Kidney epithelial cell (primary cell): ENCODE measurements at regions not wholly inside any gene's neighbourhood (a gene's known extent, or its start where the extent isn't known, plus 50 kb on each side); places are given as distances from the start of the nearest gene placed in this dataset.

ENCODE experiments used
- DNase-seq: peaks from one replicate; pipeline ENCODE4 v3.0.0-alpha.2; 2010; ENCODE audit warnings: low read depth
- H3K27me3 ChIP-seq: 2 replicates; pipeline ENCODE4 v1.6.0; 2011; ENCODE audit warnings: low read length; ENCODE audit not compliant: control insufficient read depth, insufficient read depth
- H3K36me3 ChIP-seq: 2 replicates; pipeline ENCODE4 v1.5.1; 2011; ENCODE audit warnings: low read length; ENCODE audit not compliant: control insufficient read depth, insufficient read depth
- H3K4me3 ChIP-seq: 2 replicates; pipeline ENCODE4 v1.5.1; 2011; ENCODE audit warnings: low read depth, mild to moderate bottlenecking, control low read depth, low read length
- TF ChIP-seq, protein P1 (sequence below): IDR thresholded peaks from 2 replicates; pipeline ENCODE4 v1.5.1; 2011; ENCODE audit warnings: mild to moderate bottlenecking, moderate library complexity, low read length, control low read depth, inconsistent platforms; ENCODE audit not compliant: insufficient read depth, poor library complexity, severe bottlenecking

- no peak for DNase-seq
- no peaks in the 10 kb centered on the region for H3K27me3 ChIP-seq
- no peaks in the 10 kb centered on the region for H3K36me3 ChIP-seq
- TF ChIP-seq, protein P1, sequence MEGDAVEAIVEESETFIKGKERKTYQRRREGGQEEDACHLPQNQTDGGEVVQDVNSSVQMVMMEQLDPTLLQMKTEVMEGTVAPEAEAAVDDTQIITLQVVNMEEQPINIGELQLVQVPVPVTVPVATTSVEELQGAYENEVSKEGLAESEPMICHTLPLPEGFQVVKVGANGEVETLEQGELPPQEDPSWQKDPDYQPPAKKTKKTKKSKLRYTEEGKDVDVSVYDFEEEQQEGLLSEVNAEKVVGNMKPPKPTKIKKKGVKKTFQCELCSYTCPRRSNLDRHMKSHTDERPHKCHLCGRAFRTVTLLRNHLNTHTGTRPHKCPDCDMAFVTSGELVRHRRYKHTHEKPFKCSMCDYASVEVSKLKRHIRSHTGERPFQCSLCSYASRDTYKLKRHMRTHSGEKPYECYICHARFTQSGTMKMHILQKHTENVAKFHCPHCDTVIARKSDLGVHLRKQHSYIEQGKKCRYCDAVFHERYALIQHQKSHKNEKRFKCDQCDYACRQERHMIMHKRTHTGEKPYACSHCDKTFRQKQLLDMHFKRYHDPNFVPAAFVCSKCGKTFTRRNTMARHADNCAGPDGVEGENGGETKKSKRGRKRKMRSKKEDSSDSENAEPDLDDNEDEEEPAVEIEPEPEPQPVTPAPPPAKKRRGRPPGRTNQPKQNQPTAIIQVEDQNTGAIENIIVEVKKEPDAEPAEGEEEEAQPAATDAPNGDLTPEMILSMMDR, result no peak
- no peak overlapping the region for H3K4me3 ChIP-seq
Observed at GRCh38 chr6:82576284-82576683, 212.7 kb downstream of the TPBG start.

- Histone ChIP-seq H3K36me3 (no peaks in the 10 kb centered on the region), H3K4me3 (no peak overlapping the region), H3K27me3 (no peaks in the 10 kb centered on the region)
- TF ChIP-seq, protein P1, result no peak
- DNase-seq, result no peak
Observed at GRCh38 chr6:82584194-82584695, 220.6 kb downstream of the TPBG start.

GRCh38 chr6:82584856-82585255 is 221.2 kb downstream of the TPBG start:
- Histone ChIP-seq H3K36me3 (no peaks in the 10 kb centered on the region), H3K4me3 (no peak overlapping the region), H3K27me3 (no peaks in the 10 kb centered on the region)
- no peak for DNase-seq
- TF ChIP-seq, protein P1, result no peak

DNA sequence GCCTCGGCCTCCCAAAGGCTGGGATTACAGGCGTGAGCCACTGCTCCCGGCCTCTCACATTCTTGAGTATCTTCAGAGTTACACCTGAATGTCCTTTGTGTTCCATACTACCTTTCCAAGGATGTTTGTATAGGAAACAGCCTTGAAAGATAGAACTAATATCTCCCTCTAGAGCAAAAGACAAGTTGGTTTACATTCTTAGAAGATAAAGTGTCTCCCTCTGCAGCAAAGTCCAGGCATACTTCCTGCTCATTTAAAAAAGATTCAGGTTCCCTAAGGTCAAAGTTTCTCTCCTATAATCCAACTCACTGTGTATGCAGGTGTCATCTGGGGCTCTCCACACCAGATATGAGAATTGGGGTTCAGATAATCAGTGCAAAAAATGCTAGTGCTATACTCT is 224.4 kb downstream of the TPBG start:
- TF ChIP-seq, protein P1, result no peak
- Histone ChIP-seq H3K4me3 (no peak overlapping the region), H3K27me3 (no peaks in the 10 kb centered on the region), H3K36me3 (no peaks in the 10 kb centered on the region)
- DNase-seq, result no peak

DNA sequence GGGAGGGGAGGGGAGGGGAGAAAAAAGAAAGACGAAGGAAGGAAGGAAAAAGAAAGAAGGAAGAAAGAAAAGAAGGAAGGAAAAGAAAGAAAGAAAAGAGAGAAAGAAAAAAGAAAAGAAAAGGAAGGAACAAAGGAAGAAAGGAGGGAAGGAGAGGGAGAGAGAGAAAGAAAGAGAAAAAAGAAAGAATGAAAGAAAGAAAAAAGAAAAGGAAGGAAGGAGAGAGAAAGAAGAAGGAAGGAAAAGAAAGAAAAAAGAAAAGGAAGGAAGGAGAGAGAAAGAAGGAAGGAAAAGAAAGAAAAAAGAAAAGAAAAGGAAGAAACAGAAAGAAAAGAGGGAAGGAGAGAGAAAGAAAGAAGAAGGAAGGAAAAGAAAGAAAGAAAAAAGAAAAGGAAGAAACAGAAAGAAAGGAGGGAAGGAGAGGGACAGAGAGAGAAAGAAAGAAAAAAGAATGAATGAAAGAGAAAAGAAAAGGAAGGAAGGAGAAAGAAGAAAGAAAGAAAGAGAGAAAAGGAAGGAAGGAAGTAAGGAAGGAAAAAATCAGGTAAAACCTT is 225.3 kb downstream of the TPBG start:
- TF ChIP-seq, protein P1, result no peak
- no peak for DNase-seq

More for the DNA sequence above, 225.3 kb downstream of the TPBG start:
- Histone ChIP-seq H3K27me3 (no peaks in the 10 kb centered on the region), H3K4me3 (no peak overlapping the region), H3K36me3 (no peaks in the 10 kb centered on the region)
